Neural cell (in vitro differentiated cells): ENCODE measurements at regions not wholly inside any gene's neighbourhood (a gene's known extent, or its start where the extent isn't known, plus 50 kb on each side); places are given as distances from the start of the nearest gene placed in this dataset.

Experiments used
- H2AFZ ChIP-seq: fragments of 200-600, 300-800 bp; sonication (generic), shearing (Covaris generic); 2 replicates; pipeline ENCODE4 v1.6.0; 2014; ENCODE audit warnings: low read depth, mild to moderate bottlenecking, antibody characterized with exemption, low read length, moderate library complexity
- H3F3A ChIP-seq: fragments of 200-600 bp; shearing (Covaris generic); 2 replicates; pipeline ENCODE4 v1.6.1; 2016; ENCODE audit warnings: mild to moderate bottlenecking, moderate library complexity, mixed read lengths, antibody characterized with exemption, low read length; ENCODE audit not compliant: insufficient read depth, poor library complexity, severe bottlenecking
- H3K27ac ChIP-seq: fragments of 200-600, 300-800 bp; sonication (generic), shearing (Covaris generic); 2 replicates; pipeline ENCODE4 v1.5.1; 2014; ENCODE audit warnings: mild to moderate bottlenecking, low read length, moderate library complexity
- H3K27me3 ChIP-seq: fragments of 300-800, 200-600 bp; sonication (generic), shearing (Covaris generic); 2 replicates; pipeline ENCODE4 v1.6.0; 2014; ENCODE audit warnings: mild to moderate bottlenecking, low read depth, low read length, moderate library complexity; ENCODE audit not compliant: insufficient read depth
- H3K36me3 ChIP-seq: fragments of 300-800, 200-600 bp; sonication (generic), shearing (Covaris generic); 2 replicates; pipeline ENCODE4 v1.5.1; 2014; ENCODE audit warnings: mild to moderate bottlenecking, antibody characterized with exemption, low read length, moderate library complexity; ENCODE audit not compliant: insufficient read depth
- H3K4me2 ChIP-seq: fragments of 300-800, 200-600 bp; sonication (generic), shearing (Covaris generic); 2 replicates; pipeline ENCODE4 v1.6.0; 2014; ENCODE audit warnings: mild to moderate bottlenecking, low read length
- H3K4me3 ChIP-seq: fragments of 300-800, 200-600 bp; sonication (generic), shearing (Covaris generic); 2 replicates; pipeline ENCODE4 v1.5.1; 2014; ENCODE audit warnings: mild to moderate bottlenecking, low read length, moderate library complexity
- H3K79me2 ChIP-seq: fragments of 200-600 bp; shearing (Covaris generic); replicated peaks from 2 replicates; pipeline ENCODE4 v1.6.0; 2014; ENCODE audit warnings: mild to moderate bottlenecking, low read length, moderate library complexity; ENCODE audit not compliant: insufficient read depth
- H3K9ac ChIP-seq: fragments of 300-800, 200-600 bp; sonication (generic), shearing (Covaris generic); 2 replicates; pipeline ENCODE4 v1.6.1; 2016; ENCODE audit warnings: mild to moderate bottlenecking, low read length, mixed read lengths
- H3K9me2 ChIP-seq: fragments of 200-600 bp; shearing (Covaris generic); 2 replicates; pipeline ENCODE4 v1.6.1; 2016; ENCODE audit warnings: mild to moderate bottlenecking, low read length, mixed read lengths; ENCODE audit not compliant: insufficient read depth
- H3K9me3 ChIP-seq: fragments of 200-600, 300-800 bp; sonication (generic), shearing (Covaris generic); 2 replicates; pipeline ENCODE4 v1.6.1; 2016; ENCODE audit warnings: mild to moderate bottlenecking, mixed run types, low read length, moderate library complexity, mixed read lengths
- H4K20me1 ChIP-seq: fragments of 200-600 bp; shearing (Covaris generic); 2 replicates; pipeline ENCODE4 v1.6.1; 2016; ENCODE audit warnings: mild to moderate bottlenecking, mixed run types; ENCODE audit not compliant: insufficient read depth
- CTCF ChIP-seq: fragments of 450-650 bp; IDR thresholded peaks from 2 replicates; pipeline ENCODE4 v1.5.1; 2014; ENCODE audit warnings: antibody characterized with exemption, mild to moderate bottlenecking, moderate library complexity; ENCODE audit not compliant: poor library complexity, severe bottlenecking
- EP300 ChIP-seq: fragments of 450-650 bp; conservative IDR thresholded peaks from 2 replicates; pipeline ENCODE4 v1.6.1; 2014; ENCODE audit warnings: antibody characterized with exemption, mild to moderate bottlenecking, moderate library complexity; ENCODE audit not compliant: poor library complexity, severe bottlenecking
- EZH2 ChIP-seq: fragments of 200-600, 300-800 bp; shearing (Covaris generic), sonication (generic); IDR thresholded peaks from 2 replicates; pipeline ENCODE4 v1.6.1; 2014; ENCODE audit warnings: antibody characterized with exemption, low read length, borderline replicate concordance, mild to moderate bottlenecking; ENCODE audit not compliant: insufficient read depth, poor library complexity, severe bottlenecking
- MXI1 ChIP-seq: fragments of 450-650 bp; conservative IDR thresholded peaks from 2 replicates; pipeline ENCODE4 v1.6.1; 2014; ENCODE audit warnings: antibody characterized with exemption, mild to moderate bottlenecking; ENCODE audit not compliant: poor library complexity, severe bottlenecking
- POLR2AphosphoS5 ChIP-seq: IDR thresholded peaks from 2 replicates; pipeline ENCODE4 v1.6.1; 2012
- RAD21 ChIP-seq: fragments of 450-650 bp; conservative IDR thresholded peaks from 2 replicates; pipeline ENCODE4 v1.6.1; 2014; ENCODE audit warnings: antibody characterized with exemption, mild to moderate bottlenecking, moderate library complexity
- REST ChIP-seq: IDR thresholded peaks from 2 replicates; pipeline ENCODE4 v1.6.1; 2012; ENCODE audit warnings: borderline replicate concordance
- SMC3 ChIP-seq: fragments of 450-650 bp; conservative IDR thresholded peaks from 2 replicates; pipeline ENCODE4 v1.6.1; 2014; ENCODE audit warnings: antibody characterized with exemption, mild to moderate bottlenecking, moderate library complexity; ENCODE audit not compliant: poor library complexity
- TAF1 ChIP-seq: IDR thresholded peaks from 2 replicates; pipeline ENCODE4 v1.6.1; 2012; ENCODE audit warnings: low read depth

- Histone ChIP-seq H3K79me2 (no peaks in the 10 kb centered on the region), H3K27me3 (no peaks in the 10 kb centered on the region), H2AFZ (no peak overlapping the region), H3K9ac (no peak overlapping the region), H3F3A (no peaks in the 10 kb centered on the region), H3K9me2 (no peaks in the 10 kb centered on the region), H3K36me3 (no peaks in the 10 kb centered on the region), H3K4me2 (no peak overlapping the region), H4K20me1 (no peaks in the 10 kb centered on the region), H3K4me3 (no peak overlapping the region), H3K9me3 (no peaks in the 10 kb centered on the region), H3K27ac (no peak overlapping the region)
- no peak for TF ChIP-seq TAF1
- no peak for TF ChIP-seq RAD21
- TF ChIP-seq POLR2AphosphoS5, result no peak
- no peak for TF ChIP-seq CTCF
- no peak for TF ChIP-seq EP300
- TF ChIP-seq REST, result no peak
- no peak for TF ChIP-seq EZH2
- no peak for TF ChIP-seq MXI1
- no peak for TF ChIP-seq SMC3
Observed at GRCh38 chr3:165476399-165477060, 280.3 kb upstream of the SLITRK3 start.

DNA sequence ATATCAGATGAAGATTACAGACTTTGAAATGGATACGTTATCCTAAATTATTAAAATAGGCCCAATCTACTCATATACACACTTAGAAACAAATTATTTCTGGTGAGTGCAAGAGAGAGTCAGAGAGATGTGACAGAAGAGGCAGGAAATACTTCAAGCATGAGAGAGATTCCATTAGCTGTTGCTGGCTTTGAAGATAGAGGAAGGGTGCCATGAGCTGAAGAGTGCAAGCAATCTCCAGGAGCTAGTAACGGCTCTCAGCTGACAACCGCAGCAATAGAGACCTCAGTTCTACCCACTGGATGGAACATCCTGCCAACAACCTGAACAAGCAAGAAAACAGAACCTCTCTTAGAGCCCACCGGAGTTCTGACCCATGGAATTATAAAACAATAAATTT lies 270.7 kb upstream of the SLITRK3 start:
- no peak overlapping the region for H3K9ac ChIP-seq
- H3K27me3 ChIP-seq, result no peaks in the 10 kb centered on the region
- no peak overlapping the region for H3K4me3 ChIP-seq
- no peaks in the 10 kb centered on the region for H4K20me1 ChIP-seq
- no peaks in the 10 kb centered on the region for H3K36me3 ChIP-seq
- H3K27ac ChIP-seq, result no peak overlapping the region
- no peak overlapping the region for H3K4me2 ChIP-seq
- no peaks in the 10 kb centered on the region for H3K9me3 ChIP-seq
- no peaks in the 10 kb centered on the region for H3F3A ChIP-seq
- TF ChIP-seq TAF1 (no peak), POLR2AphosphoS5 (no peak), CTCF (no peak), RAD21 (no peak), SMC3 (no peak), REST (no peak)
- H2AFZ ChIP-seq, result no peak overlapping the region
- H3K79me2 ChIP-seq, result no peaks in the 10 kb centered on the region
- no peaks in the 10 kb centered on the region for H3K9me2 ChIP-seq
